ENCODE measurements at regions not wholly inside any gene's neighbourhood (a gene's known extent, or its start where the extent isn't known, plus 50 kb on each side); places are given as distances from the start of the nearest gene placed in this dataset.

DNA sequence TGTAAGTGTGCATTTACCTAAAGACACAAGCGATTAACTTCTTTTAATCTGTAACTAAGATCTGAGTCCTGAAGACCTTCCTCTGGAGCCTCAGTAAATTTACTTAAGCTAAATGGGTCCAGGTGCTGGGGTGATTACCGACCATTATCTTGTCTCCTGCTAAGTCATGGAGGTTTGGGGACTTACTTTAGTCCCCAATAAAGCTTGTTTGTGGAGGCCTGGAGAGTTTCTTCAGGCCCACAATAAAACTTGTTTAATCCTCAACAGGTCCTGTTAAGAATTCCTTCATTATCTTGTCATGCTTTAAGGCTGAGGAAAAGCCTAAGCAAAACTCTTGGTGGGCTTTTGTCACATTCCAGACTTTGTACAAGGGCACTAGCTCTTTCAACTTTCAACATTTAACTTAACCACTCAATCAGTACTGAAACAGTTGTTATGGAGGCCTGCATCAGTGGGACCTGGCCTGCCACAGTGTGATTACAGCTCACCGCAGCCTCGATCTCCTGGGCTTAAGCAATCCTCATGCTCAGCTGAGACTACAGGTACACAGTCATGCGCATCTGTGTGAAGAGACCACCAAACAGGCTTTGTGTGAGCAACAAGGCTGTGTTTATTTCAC is 84.0 kb downstream of the FMO4 start:
- TF ChIP-seq JUN (IDR thresholded peaks at IDR 0.05; ENCODE audit: low read depth, low read length) (no peak), POLR2A (IDR thresholded peaks at IDR 0.05; ENCODE audit: control extremely low read depth in 1 of 2, low read depth in 2 of 2, low read length in 2 of 2) (no peak), ATF3 (IDR thresholded peaks at IDR 0.05; ENCODE audit: insufficient read depth, low read depth, low read length) (no peak)
- TF ChIP-seq, protein P1, sequence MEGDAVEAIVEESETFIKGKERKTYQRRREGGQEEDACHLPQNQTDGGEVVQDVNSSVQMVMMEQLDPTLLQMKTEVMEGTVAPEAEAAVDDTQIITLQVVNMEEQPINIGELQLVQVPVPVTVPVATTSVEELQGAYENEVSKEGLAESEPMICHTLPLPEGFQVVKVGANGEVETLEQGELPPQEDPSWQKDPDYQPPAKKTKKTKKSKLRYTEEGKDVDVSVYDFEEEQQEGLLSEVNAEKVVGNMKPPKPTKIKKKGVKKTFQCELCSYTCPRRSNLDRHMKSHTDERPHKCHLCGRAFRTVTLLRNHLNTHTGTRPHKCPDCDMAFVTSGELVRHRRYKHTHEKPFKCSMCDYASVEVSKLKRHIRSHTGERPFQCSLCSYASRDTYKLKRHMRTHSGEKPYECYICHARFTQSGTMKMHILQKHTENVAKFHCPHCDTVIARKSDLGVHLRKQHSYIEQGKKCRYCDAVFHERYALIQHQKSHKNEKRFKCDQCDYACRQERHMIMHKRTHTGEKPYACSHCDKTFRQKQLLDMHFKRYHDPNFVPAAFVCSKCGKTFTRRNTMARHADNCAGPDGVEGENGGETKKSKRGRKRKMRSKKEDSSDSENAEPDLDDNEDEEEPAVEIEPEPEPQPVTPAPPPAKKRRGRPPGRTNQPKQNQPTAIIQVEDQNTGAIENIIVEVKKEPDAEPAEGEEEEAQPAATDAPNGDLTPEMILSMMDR (IDR thresholded peaks at IDR 0.05; ENCODE audit: control extremely low read depth in 1 of 3, insufficient read depth in 1 of 3, low read depth in 1 of 3, low read length in 3 of 3): no peak

Data from H1 (cell line).